ENCODE measurements at regions not wholly inside any gene's neighbourhood (a gene's known extent, or its start where the extent isn't known, plus 50 kb on each side); places are given as distances from the start of the nearest gene placed in this dataset.

- no peaks in the 10 kb centered on the region for H3K36me3 ChIP-seq (ENCODE audit: control insufficient read depth, insufficient read depth, low read length)
- WGBS (ENCODE audit: insufficient coverage, insufficient read length): no CpG with 5 or more reads among the region's 3 CpGs
- H3K4me3 ChIP-seq (ENCODE audit: low read length): no peak overlapping the region
- no peak for DNase-seq (ENCODE audit: low read depth, low spot score)
- H3K9me3 ChIP-seq (ENCODE audit: control insufficient read depth, insufficient read depth, low read length): no peaks in the 10 kb centered on the region
- no peaks in the 10 kb centered on the region for H3K27me3 ChIP-seq (ENCODE audit: control insufficient read depth, insufficient read depth, low read length)
- H3K4me1 ChIP-seq (ENCODE audit: control insufficient read depth, insufficient read depth, low read length): peaks cover 4% of the 10 kb centered on the region; the same call in 1 of the 2 replicates
- no peak overlapping the region for H3K27ac ChIP-seq (ENCODE audit: low read length)
These were observed 134.6 kb upstream of the PDZRN3 start for GRCh38 chr3:73759297-73759711.

DNA sequence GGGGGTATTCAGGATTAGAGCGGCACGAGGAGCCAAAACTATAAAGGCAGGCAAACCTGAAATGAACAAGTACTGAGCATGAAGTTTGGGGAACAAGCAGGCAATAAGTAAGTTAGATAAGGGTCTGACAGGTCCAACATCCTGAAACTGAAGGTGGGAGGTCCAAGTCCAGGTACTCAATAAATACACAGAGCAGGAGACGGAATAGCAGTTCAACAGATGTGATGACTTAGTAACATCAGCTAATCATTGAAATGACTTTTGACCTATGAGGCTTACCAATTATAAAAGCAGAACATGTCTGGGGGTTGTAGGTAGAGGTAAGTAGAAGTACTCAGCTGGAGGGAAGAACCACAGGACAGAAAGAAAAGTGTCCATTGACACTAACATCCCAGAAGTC, 132.8 kb upstream of the PDZRN3 start:
- H3K27ac ChIP-seq (ENCODE audit: low read length): no peak overlapping the region
- WGBS (ENCODE audit: insufficient coverage, insufficient read length): no CpG with 5 or more reads among the region's 3 CpGs
- H3K27me3 ChIP-seq (ENCODE audit: control insufficient read depth, insufficient read depth, low read length): no peaks in the 10 kb centered on the region
- no peaks in the 10 kb centered on the region for H3K36me3 ChIP-seq (ENCODE audit: control insufficient read depth, insufficient read depth, low read length)
- no peaks in the 10 kb centered on the region for H3K4me1 ChIP-seq (ENCODE audit: control insufficient read depth, insufficient read depth, low read length)
- DNase-seq (ENCODE audit: low read depth, low spot score): no peak
- no peak overlapping the region for H3K4me3 ChIP-seq (ENCODE audit: low read length)
- H3K9me3 ChIP-seq (ENCODE audit: control insufficient read depth, insufficient read depth, low read length): no peaks in the 10 kb centered on the region

- WGBS (ENCODE audit: insufficient coverage, insufficient read length): no CpG with 5 or more reads among the region's 6 CpGs
- Histone ChIP-seq H3K36me3 (ENCODE audit: control insufficient read depth, insufficient read depth, low read length) (no peaks in the 10 kb centered on the region), H3K27ac (ENCODE audit: low read length) (no peak overlapping the region), H3K9me3 (ENCODE audit: control insufficient read depth, insufficient read depth, low read length) (no peaks in the 10 kb centered on the region), H3K27me3 (ENCODE audit: control insufficient read depth, insufficient read depth, low read length) (no peaks in the 10 kb centered on the region), H3K4me3 (ENCODE audit: low read length) (no peak overlapping the region), H3K4me1 (ENCODE audit: control insufficient read depth, insufficient read depth, low read length) (no peaks in the 10 kb centered on the region)
- no peak for DNase-seq (ENCODE audit: low read depth, low spot score)
These were observed 129.2 kb upstream of the PDZRN3 start for GRCh38 chr3:73753985-73754384.

DNA sequence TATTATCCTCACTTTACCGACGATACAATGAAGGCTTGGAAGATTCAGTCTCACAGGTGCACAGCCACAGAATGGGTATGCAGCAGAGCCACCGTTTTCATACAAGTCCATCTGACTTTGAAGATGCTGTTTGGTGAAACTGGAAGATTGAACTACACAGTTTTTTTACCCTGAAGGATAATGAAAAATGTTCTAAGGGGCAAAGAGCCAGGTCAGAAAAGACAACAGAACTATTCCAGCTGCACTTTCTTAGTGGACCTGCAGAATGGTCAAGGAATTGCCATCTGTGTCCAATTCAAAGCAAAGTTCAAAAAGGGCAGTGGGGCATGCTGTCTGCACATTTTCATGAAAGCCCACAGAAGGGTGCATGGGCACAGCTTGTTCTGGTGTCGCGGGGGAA, 127.6 kb upstream of the PDZRN3 start:
- H3K36me3 ChIP-seq (ENCODE audit: control insufficient read depth, insufficient read depth, low read length): no peaks in the 10 kb centered on the region
- H3K27ac ChIP-seq (ENCODE audit: low read length): no peak overlapping the region
- no peaks in the 10 kb centered on the region for H3K9me3 ChIP-seq (ENCODE audit: control insufficient read depth, insufficient read depth, low read length)
- no peaks in the 10 kb centered on the region for H3K4me1 ChIP-seq (ENCODE audit: control insufficient read depth, insufficient read depth, low read length)
- no peak overlapping the region for H3K4me3 ChIP-seq (ENCODE audit: low read length)
- no CpG with 5 or more reads among the region's 5 CpGs for WGBS (ENCODE audit: insufficient coverage, insufficient read length)
- no peaks in the 10 kb centered on the region for H3K27me3 ChIP-seq (ENCODE audit: control insufficient read depth, insufficient read depth, low read length)
- no peak for DNase-seq (ENCODE audit: low read depth, low spot score)

DNA sequence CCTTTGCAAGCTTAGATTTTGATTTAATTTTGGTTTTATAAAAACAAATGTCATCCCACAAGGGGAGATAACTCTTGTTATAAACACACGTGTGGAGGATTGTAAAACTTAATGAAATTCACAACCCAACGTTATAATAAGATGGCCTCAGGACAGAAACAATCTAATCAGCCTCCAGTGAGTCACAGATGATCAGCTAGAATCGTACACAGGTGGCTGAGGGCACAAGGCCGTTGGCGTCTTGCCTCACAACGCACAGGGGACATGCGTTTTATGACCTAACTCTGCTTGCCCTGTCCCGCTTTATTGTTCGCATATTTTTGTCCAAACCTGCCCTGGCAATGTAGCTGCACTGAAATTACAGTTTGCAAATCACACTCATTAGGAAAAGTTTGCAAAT, 121.9 kb upstream of the PDZRN3 start:
- DNase-seq (ENCODE audit: low read depth, low spot score): no peak
- WGBS (ENCODE audit: insufficient coverage, insufficient read length): no CpG with 5 or more reads among the region's 9 CpGs
- Histone ChIP-seq H3K27me3 (ENCODE audit: control insufficient read depth, insufficient read depth, low read length) (no peaks in the 10 kb centered on the region), H3K4me1 (ENCODE audit: control insufficient read depth, insufficient read depth, low read length) (no peaks in the 10 kb centered on the region), H3K4me3 (ENCODE audit: low read length) (no peak overlapping the region), H3K9me3 (ENCODE audit: control insufficient read depth, insufficient read depth, low read length) (no peaks in the 10 kb centered on the region), H3K36me3 (ENCODE audit: control insufficient read depth, insufficient read depth, low read length) (no peaks in the 10 kb centered on the region), H3K27ac (ENCODE audit: low read length) (no peak overlapping the region)

- H3K36me3 ChIP-seq (ENCODE audit: control insufficient read depth, insufficient read depth, low read length): no peaks in the 10 kb centered on the region
- no peaks in the 10 kb centered on the region for H3K9me3 ChIP-seq (ENCODE audit: control insufficient read depth, insufficient read depth, low read length)
- no peaks in the 10 kb centered on the region for H3K27me3 ChIP-seq (ENCODE audit: control insufficient read depth, insufficient read depth, low read length)
- no peak overlapping the region for H3K4me3 ChIP-seq (ENCODE audit: low read length)
- no CpG with 5 or more reads among the region's 9 CpGs for WGBS (ENCODE audit: insufficient coverage, insufficient read length)
- H3K27ac ChIP-seq (ENCODE audit: low read length): no peak overlapping the region
- no peak for DNase-seq (ENCODE audit: low read depth, low spot score)
- no peaks in the 10 kb centered on the region for H3K4me1 ChIP-seq (ENCODE audit: control insufficient read depth, insufficient read depth, low read length)
These were observed 120.9 kb upstream of the PDZRN3 start for GRCh38 chr3:73745526-73746191.

DNA sequence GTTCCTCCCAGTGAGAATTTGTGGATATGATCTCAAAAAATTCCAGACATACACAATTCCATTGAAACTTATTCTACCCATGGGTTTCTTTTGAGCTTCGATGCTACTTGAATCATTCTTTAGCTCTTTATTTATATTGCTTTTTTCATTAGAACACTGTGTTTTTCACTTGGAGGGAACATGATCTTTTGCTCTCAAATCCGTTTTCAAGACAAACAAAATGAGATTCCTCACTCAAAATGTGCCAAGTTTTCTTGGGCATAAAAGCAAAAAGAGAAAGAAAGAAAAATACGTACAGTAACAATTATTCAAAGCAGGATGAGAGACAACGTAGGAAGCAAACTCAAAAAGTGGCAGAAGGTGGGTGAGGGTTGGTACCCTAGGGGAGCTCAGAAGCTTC, 118.8 kb upstream of the PDZRN3 start:
- H3K4me1 ChIP-seq (ENCODE audit: control insufficient read depth, insufficient read depth, low read length): no peaks in the 10 kb centered on the region
- WGBS (ENCODE audit: insufficient coverage, insufficient read length): no CpG with 5 or more reads among the region's 4 CpGs
- no peaks in the 10 kb centered on the region for H3K36me3 ChIP-seq (ENCODE audit: control insufficient read depth, insufficient read depth, low read length)
- DNase-seq (ENCODE audit: low read depth, low spot score): no peak
- H3K9me3 ChIP-seq (ENCODE audit: control insufficient read depth, insufficient read depth, low read length): no peaks in the 10 kb centered on the region
- H3K27me3 ChIP-seq (ENCODE audit: control insufficient read depth, insufficient read depth, low read length): no peaks in the 10 kb centered on the region
- no peak overlapping the region for H3K27ac ChIP-seq (ENCODE audit: low read length)
- H3K4me3 ChIP-seq (ENCODE audit: low read length): no peak overlapping the region

DNA sequence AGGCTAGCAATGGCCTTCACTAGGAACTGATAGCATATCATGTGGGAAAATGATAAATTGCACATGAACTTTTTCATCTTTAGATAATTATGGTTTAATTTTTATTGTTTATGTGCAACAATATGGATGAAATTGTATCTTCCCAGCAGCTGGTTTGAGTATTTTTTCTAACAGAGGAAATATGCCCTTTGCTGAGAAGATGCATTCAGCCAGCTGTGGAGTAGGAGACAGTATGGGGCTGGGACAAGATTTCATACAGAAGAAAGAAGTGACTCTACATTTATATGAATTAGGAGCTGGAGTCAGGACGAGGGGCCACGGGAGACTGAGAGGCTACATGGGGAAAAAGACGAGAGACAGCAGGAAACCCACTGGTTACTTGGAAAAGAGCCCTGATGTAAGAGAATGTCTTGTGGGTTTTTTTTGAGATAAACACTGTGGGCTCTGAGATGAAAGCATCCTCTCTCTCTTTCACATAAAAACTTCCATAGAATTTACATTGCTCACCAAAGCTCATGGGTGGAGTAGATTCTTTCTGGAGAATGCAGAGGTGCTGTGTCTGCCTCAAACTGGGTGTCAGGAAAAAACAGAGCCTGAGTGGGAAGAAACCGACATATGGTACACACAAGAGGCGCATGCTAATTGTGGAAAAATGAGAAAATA, 115.2 kb upstream of the PDZRN3 start:
- no peaks in the 10 kb centered on the region for H3K4me1 ChIP-seq (ENCODE audit: control insufficient read depth, insufficient read depth, low read length)
- no peak overlapping the region for H3K27ac ChIP-seq (ENCODE audit: low read length)
- H3K27me3 ChIP-seq (ENCODE audit: control insufficient read depth, insufficient read depth, low read length): no peaks in the 10 kb centered on the region
- no peaks in the 10 kb centered on the region for H3K9me3 ChIP-seq (ENCODE audit: control insufficient read depth, insufficient read depth, low read length)
- no CpG with 5 or more reads among the region's 5 CpGs for WGBS (ENCODE audit: insufficient coverage, insufficient read length)
- no peaks in the 10 kb centered on the region for H3K36me3 ChIP-seq (ENCODE audit: control insufficient read depth, insufficient read depth, low read length)
- H3K4me3 ChIP-seq (ENCODE audit: low read length): no peak overlapping the region
- DNase-seq (ENCODE audit: low read depth, low spot score): no peak

- Histone ChIP-seq H3K27ac (ENCODE audit: low read length) (no peak overlapping the region), H3K27me3 (ENCODE audit: control insufficient read depth, insufficient read depth, low read length) (no peaks in the 10 kb centered on the region), H3K36me3 (ENCODE audit: control insufficient read depth, insufficient read depth, low read length) (no peaks in the 10 kb centered on the region), H3K4me1 (ENCODE audit: control insufficient read depth, insufficient read depth, low read length) (no peaks in the 10 kb centered on the region), H3K4me3 (ENCODE audit: low read length) (no peak overlapping the region), H3K9me3 (ENCODE audit: control insufficient read depth, insufficient read depth, low read length) (no peaks in the 10 kb centered on the region)
- WGBS (ENCODE audit: insufficient coverage, insufficient read length): no CpG with 5 or more reads among the region's 1 CpG
- no peak for DNase-seq (ENCODE audit: low read depth, low spot score)
These were observed 114.0 kb upstream of the PDZRN3 start for GRCh38 chr3:73738711-73739110.

DNA sequence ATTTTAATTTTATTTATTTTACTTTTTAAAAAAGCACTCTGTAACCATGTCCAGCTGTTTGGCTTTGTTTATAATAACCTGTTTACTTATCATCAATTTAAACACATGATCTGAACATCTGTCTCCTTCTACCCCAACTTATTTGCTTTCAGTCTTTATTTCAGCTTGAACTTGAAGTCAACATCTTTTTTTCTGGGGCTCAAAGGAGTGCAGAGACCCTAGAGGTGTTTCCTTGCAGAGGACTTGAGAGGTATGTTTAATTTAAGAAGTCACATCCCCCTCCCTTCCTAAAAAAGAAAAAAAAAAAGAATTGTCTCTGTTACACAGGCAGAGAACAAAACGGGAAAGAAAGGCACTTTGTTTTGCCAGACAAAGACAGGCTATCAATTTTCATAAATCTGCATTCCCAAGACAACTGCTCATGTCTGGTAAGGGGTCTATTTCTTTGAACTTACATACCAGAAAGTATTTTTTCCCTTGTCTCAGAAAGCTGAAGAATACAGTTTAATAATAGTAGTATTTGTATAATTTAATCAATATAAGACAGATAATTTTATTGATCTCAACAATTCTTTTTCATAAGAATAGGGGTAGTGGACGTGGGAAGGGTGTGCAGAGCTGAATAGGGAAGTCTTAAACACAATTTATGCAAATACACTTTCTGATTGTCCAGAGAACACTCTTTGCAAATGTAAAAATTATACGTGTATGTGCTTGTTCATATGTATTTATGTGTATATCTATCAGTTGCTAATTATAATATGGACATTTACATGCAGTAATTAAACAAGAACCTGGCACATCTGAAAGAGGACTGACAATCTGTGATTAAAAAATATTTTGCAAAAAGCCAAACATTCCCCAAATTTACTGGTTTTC, 109.7 kb upstream of the PDZRN3 start:
- no peak for DNase-seq (ENCODE audit: low read depth, low spot score)
- Histone ChIP-seq H3K27me3 (ENCODE audit: control insufficient read depth, insufficient read depth, low read length) (no peaks in the 10 kb centered on the region), H3K27ac (ENCODE audit: low read length) (no peak overlapping the region), H3K4me3 (ENCODE audit: low read length) (no peak overlapping the region), H3K36me3 (ENCODE audit: control insufficient read depth, insufficient read depth, low read length) (no peaks in the 10 kb centered on the region), H3K9me3 (ENCODE audit: control insufficient read depth, insufficient read depth, low read length) (no peaks in the 10 kb centered on the region), H3K4me1 (ENCODE audit: control insufficient read depth, insufficient read depth, low read length) (peaks cover 2% of the 10 kb centered on the region; the same call in 1 of the 2 replicates)
- WGBS (ENCODE audit: insufficient coverage, insufficient read length): no CpG with 5 or more reads among the region's 3 CpGs
